Gastrocnemius medialis (tissue), 4 donors: ENCODE measurements at regions not wholly inside any gene's neighbourhood (a gene's known extent, or its start where the extent isn't known, plus 50 kb on each side); places are given as distances from the start of the nearest gene placed in this dataset.

Experiments used
- CTCF ChIP-seq, 5 experiments: fragments of 450-650 bp in 3 of 5; fragments of 200-600 bp in 2 of 5; sonication (generic) in 2 of 5; IDR thresholded peaks in 4 of 5; conservative IDR thresholded peaks in 1 of 5; 1 replicate in 4 of 5; 2 replicates in 1 of 5; pipeline ENCODE4 v1.5.1; 2016 to 2019; ENCODE audit warnings: antibody characterized with exemption in 5 of 5, mild to moderate bottlenecking in 3 of 5, moderate library complexity in 3 of 5
- POLR2A ChIP-seq, 2 donors: fragments of 450-650 bp; IDR thresholded peaks; one replicate each; pipeline ENCODE4 v1.6.1; 2017; ENCODE audit warnings: antibody characterized with exemption in 2 of 2, mild to moderate bottlenecking in 2 of 2, moderate library complexity in 2 of 2

- TF ChIP-seq CTCF (IDR thresholded peaks at IDR 0.05 in 4 of 5, conservative IDR thresholded peaks at IDR 0.05 in 1 of 5) (no peak), POLR2A (IDR thresholded peaks at IDR 0.05) (no peak)
These were observed 131.2 kb upstream of the KIT start for GRCh38 chr4:54526560-54526959.
